DMS53 treated with DMSO at 0.1 percent for 48 hours (cell line): ENCODE measurements at regions not wholly inside any gene's neighbourhood (a gene's known extent, or its start where the extent isn't known, plus 50 kb on each side); places are given as distances from the start of the nearest gene placed in this dataset.
A peak's percentile ranks its signal among the peaks of the same experiment; 100 is the strongest.
"Not testable (repeated sequence)": the region's sequence is repeated elsewhere in the genome, so short reads cannot be mapped to it uniquely, and the experiment has no call there.

Experiments used
- DNase-seq: peaks from one replicate; lab custom pipeline; 2025; ENCODE audit not compliant: unreplicated experiment; lab: John Stamatoyannopoulos, UW

DNA sequence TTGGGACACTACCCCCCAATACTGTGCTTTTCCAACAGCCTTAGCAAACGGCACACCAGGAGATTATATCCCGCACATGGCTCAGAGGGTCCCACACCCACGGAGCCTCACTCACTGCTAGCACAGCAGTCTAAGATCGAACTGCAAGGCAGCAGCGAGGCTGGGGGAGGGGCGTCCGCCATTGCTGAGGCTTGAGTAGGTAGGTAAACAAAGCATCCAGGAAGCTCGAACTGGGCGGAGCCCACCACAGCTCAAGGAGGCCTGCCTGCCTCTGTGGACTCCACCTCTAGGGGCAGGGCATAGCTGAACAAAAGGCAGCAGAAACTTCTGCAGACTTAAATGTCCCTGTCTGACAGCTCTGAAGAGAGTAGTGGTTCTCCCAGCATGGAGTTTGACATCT lies 447.3 kb upstream of the RAB6C start:
- not testable (repeated sequence) for DNase-seq

DNA sequence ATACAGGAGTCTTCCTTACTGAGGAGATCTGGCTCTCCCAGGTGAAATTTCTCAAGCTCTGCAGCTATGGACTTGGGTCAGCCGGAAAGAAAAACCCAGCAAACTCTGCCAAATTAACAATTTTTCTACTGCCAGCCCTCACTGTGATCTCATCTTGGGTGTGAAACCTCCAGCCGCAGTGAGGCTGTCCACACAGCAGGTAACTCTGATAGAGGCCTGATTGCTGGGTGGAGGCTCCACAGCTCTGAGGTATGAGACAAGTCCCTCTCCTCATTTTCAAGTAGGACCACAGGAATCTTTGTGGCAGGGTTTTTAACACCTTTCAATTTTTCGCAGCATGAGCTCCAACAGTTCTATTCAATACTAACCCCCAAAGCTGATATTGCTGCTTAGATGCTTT lies 430.6 kb upstream of the RAB6C start:
- DNase-seq, result no peak

- DNase-seq, result no peak
Observed at GRCh38 chr2:129550536-129550935, 428.9 kb upstream of the RAB6C start.

DNA sequence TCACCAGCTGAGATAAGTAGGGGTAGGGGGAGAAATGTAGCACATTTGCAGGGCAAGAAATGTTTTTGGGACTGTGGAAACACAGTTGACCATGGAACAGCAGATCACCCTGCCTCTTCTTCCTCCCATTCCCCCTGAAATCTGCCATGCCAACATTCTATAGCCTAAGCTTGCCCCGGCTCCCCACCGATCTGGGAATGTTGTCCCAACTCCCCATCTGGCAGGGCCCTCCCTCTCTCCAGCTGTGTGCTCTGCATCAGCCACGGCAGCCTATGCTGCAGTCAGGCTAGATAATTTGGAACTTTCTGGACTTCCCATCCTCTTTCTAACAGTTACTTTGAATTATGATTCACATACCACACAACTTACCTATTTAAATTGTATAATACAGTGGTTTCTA lies 425.1 kb upstream of the RAB6C start:
- DNase-seq, result no peak

DNA sequence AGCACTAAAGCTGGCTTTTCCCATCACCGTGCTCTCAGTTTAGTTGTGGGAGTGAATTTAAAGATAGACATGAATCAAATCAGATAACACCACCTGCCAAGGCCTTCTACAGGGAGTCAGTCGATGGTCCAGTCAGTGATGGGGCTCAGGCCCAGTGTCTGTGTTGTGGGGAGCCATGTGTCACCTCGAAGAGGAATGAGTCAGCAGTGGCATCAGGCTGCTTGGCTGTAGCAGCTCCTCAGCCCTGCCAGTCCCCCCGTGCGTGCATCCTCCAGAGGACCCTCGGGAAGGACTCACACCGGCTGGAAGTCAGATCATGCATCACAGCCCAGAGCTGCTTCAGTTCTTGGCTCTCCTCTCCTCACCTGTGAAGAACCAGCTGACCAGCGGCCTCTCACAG lies 420.4 kb upstream of the RAB6C start:
- no peak for DNase-seq

- no peak for DNase-seq
Observed at GRCh38 chr2:129565551-129566109, 413.8 kb upstream of the RAB6C start.

- not testable (repeated sequence) for DNase-seq
Observed at GRCh38 chr2:129570812-129571211, 408.7 kb upstream of the RAB6C start.

DNA sequence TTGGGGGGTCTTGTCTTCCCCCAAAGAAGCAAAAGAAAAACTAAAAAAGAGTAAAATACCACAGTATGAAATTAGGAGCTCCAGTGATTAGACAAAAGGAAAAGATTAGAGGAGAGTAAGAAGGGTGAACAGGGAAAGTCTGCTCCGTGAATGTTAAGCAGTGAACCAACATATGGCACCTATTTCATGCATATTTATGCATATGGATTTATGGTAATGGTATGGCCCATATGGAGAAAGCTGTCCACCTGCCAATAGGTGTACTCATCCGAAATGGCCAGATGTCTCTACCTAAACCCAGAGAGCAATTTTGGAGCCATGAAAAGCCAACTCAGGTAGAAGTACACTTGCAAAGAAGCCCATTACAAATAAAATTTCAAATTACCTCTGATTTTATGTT lies 404.0 kb upstream of the RAB6C start:
- DNase-seq, result no peak

DNA sequence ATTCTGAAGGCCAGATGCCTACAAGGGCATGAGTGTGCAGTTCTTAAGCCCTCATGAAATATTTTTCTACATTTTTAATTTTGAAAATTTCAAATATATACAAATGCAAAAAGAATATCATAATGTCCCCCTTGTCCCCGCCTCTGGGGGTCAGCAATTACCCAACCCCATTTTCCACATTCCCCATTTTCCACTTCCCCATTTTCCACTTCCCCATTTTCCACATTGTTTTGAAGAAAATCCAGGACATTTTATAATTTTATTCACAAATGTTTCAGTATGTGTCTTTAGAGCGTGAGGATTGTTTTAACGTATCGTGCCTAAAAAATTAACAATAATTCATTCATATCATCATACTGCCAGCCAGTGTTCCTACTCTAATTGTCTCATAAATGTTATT lies 403.6 kb upstream of the RAB6C start:
- no peak for DNase-seq

GRCh38 chr2:129580001-129580400 lies 399.5 kb upstream of the RAB6C start:
- DNase-seq, result no peak

DNA sequence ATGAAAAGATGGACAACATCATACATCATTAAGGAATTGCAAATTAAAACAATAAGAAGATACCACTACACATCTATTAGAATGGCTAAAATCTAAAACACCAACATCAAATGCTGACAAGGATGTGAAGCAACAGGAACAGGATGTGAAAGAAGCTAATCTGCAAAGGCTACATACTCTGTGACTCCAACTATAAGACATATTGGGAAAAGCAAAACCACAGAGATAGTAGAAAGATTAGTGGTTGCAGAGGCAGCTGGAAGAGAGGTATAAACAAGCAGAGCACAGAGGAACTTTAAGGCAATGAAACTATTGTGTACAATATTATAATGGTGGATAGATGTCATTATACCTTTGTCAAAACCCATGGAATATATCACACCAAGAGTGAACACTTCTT lies 393.7 kb upstream of the RAB6C start:
- DNase-seq, result no peak

DNA sequence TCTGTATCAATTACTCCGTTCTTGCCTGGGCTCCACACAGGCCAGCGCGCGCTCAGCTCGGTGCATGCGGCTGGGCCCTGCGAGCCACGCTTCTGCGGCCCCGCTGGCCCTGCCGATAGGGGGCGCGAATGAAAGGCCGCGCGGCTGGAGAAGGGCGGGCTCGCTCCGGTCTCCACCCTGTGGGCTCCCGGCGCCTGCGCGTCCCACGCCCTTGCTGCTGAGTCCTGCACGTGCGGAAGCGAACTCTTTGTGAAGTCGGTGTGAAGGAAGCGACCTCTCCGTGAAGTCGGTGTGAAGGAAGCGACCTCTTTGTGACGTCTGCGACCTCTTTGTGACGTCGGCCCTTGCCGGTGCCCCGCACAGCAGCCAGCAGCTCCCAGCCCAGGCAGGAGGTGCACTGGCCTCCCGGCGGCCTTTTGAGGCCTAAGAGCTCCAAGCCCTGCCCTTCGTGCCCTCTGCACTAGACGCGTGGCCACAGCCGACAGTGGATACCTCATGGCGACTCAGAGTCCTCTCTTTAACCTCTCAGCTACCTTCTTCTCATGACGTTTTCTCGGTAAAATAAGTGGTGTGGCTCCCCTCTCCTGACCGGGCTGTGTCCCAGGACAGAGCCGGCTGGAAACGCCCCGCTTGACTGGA lies 391.9 kb upstream of the RAB6C start:
- DNase-seq, result no peak

GRCh38 chr2:129604560-129604959 lies 374.9 kb upstream of the RAB6C start:
- DNase-seq, result no peak

- no peak for DNase-seq
Observed at GRCh38 chr2:129605646-129606045, 373.8 kb upstream of the RAB6C start.

- DNase-seq, result no peak
Observed at GRCh38 chr2:129606496-129607270, 372.8 kb upstream of the RAB6C start.

- DNase-seq, result no peak
Observed at GRCh38 chr2:129609224-129609623, 370.2 kb upstream of the RAB6C start.

DNA sequence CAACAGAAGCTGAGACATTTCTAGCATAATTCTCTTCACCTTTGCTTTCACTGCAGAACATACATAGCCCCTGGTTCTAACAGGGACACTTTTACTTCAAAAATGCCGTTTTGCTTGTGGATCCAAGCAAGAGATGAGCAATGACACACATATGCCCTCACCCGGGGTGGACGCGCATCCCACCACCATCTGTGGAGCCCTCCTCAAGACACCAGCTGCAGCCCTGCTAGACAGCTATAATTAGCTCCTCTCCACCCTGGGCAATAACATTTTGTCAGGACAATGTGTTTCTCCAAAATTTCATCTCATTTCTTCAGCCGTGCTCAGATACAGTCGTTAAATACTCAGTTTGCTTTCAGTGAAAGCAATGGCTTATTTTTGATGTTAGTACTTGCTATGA lies 368.7 kb upstream of the RAB6C start:
- DNase-seq, result no peak

DNA sequence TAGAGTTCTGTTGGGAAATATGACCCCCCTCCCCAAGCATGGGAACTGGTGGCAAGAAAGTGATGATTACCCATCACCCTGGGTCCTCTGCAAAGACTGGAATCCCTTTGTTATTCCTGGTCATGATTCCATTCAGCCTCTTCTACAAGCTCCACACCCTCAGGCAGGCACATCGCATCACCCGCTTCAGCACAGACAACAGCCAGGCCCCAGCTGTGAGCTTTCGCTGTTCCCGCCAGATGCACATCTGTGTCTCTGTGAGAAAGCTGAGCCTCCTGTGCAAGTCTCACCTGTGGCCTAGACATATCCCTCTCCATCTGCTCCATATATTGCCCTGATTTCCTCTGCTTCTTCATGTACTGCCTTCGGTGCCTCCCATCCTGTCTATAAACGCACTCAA lies 368.0 kb upstream of the RAB6C start:
- DNase-seq, result no peak

DNA sequence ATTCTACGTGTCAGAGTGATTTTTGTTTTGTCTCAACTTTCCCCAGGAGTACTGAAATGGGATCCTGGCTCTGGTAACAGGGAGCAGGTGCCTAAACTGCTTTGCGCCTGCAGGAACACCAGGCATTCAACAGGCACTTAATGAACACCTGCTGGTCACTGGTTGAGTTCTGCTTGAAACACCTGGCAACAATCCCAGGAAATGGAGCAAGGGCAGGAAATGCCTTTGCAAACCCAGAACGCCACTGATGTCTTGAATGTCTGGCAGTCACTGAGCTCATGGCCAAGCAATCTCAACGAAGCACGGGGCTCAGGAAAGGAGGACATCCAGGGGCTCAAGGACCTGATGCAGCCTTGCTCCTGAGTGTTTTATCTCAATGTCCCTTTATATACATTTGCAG lies 360.0 kb upstream of the RAB6C start:
- peak; percentile 66 for DNase-seq

GRCh38 chr2:129620411-129620810 lies 359.1 kb upstream of the RAB6C start:
- no peak for DNase-seq

GRCh38 chr2:129623783-129624182 lies 355.7 kb upstream of the RAB6C start:
- no peak for DNase-seq

- DNase-seq, result no peak
Observed at GRCh38 chr2:129627437-129627836, 352.0 kb upstream of the RAB6C start.

DNA sequence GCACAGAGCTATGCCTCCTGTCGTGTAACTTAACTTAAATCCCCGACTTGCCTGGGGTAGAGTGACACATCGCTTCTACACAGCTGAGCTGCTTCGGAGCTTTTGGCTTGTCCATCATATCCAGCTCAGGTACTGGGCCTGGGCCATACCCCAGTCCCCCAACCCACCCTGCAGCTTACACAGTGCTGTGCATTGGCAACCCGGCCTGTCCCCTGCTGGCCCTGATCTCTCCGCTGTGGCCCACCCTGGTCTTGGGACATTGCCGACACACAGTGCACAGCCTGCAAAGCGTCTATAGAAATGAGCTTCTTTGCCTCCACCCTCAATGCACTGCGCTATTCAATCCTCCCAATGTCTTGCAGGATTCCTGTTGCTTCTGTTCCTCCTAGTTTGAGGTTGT lies 342.8 kb upstream of the RAB6C start:
- DNase-seq, result no peak
